ENCODE measurements at regions not wholly inside any gene's neighbourhood (a gene's known extent, or its start where the extent isn't known, plus 50 kb on each side); places are given as distances from the start of the nearest gene placed in this dataset.

- TF ChIP-seq POLR2A (IDR thresholded peaks at IDR 0.05) (no peak), CTCF (IDR thresholded peaks at IDR 0.05) (no peak)
Observed at GRCh38 chr5:158033076-158033475, 174.1 kb upstream of the CLINT1 start.

GRCh38 chr5:158032246-158032645 lies 173.3 kb upstream of the CLINT1 start:
- intact Hi-C loops (cut with DNase I), result no loop called here
- no peak for TF ChIP-seq POLR2A (IDR thresholded peaks at IDR 0.05)
- TF ChIP-seq CTCF (IDR thresholded peaks at IDR 0.05), result no peak
- 72 to 83% methylated on average over 1 of the region's 1 CpG for WGBS, 2 donors

More at GRCh38 chr5:158033076-158033475, 174.1 kb upstream of the CLINT1 start:
- intact Hi-C loops (cut with DNase I), result no loop called here
- H3K27me3 ChIP-seq, result no peaks in the 10 kb centered on the region
- no peaks in the 10 kb centered on the region for H3K36me3 ChIP-seq
- peaks cover 0 to under 1% (median 0%) of the 10 kb centered on the region in 3 donors for H3K4me1 ChIP-seq
- peaks cover 0 to 15% (median 8%) of the 10 kb centered on the region in 3 donors for H3K9me3 ChIP-seq
- DNase-seq, result no peak
- WGBS, 2 donors, result 61 to 64% methylated on average over 5 of the region's 5 CpGs
- H3K4me3 ChIP-seq, result no peak overlapping the region
- H3K27ac ChIP-seq, result no peak overlapping the region

GRCh38 chr5:158027806-158028775 lies 169.1 kb upstream of the CLINT1 start:
- H3K27ac ChIP-seq, result no peak overlapping the region
- no peak overlapping the region for H3K4me3 ChIP-seq
- DNase-seq, result no peak
- no peaks in the 10 kb centered on the region for H3K36me3 ChIP-seq
- no peaks in the 10 kb centered on the region for H3K27me3 ChIP-seq
- intact Hi-C loops (cut with DNase I), result no loop called here
- H3K4me1 ChIP-seq, result peaks cover 0 to 6% (median 3%) of the 10 kb centered on the region in 3 donors
- H3K9me3 ChIP-seq, result no peaks in the 10 kb centered on the region
- WGBS, 2 donors, result 45 to 72% methylated on average over 5 of the region's 5 CpGs
- TF ChIP-seq POLR2A (IDR thresholded peaks at IDR 0.05) (no peak), CTCF (IDR thresholded peaks at IDR 0.05) (no peak)

More at GRCh38 chr5:158032246-158032645, 173.3 kb upstream of the CLINT1 start:
- Histone ChIP-seq H3K4me1 (peaks cover 0 to 6% (median 0%) of the 10 kb centered on the region in 3 donors), H3K27me3 (no peaks in the 10 kb centered on the region), H3K9me3 (peaks cover 0 to 15% (median 8%) of the 10 kb centered on the region in 3 donors), H3K36me3 (no peaks in the 10 kb centered on the region), H3K4me3 (no peak overlapping the region), H3K27ac (no peak overlapping the region)
- DNase-seq, result no peak

GRCh38 chr5:158026304-158027031 lies 167.5 kb upstream of the CLINT1 start:
- WGBS, 2 donors, result 55 to 70% methylated on average over 7 of the region's 7 CpGs
- Histone ChIP-seq H3K9me3 (no peaks in the 10 kb centered on the region), H3K27me3 (no peaks in the 10 kb centered on the region), H3K36me3 (no peaks in the 10 kb centered on the region), H3K4me3 (no peak overlapping the region), H3K4me1 (peaks cover 0 to 6% (median 3%) of the 10 kb centered on the region in 3 donors), H3K27ac (peak overlapping the region in 1 of 4 donors; percentile 31)
- no peak for DNase-seq
- TF ChIP-seq CTCF (IDR thresholded peaks at IDR 0.05), result no peak
- TF ChIP-seq POLR2A (IDR thresholded peaks at IDR 0.05), result no peak
- intact Hi-C loops (cut with DNase I), result no loop called here

GRCh38 chr5:158023266-158023665 lies 164.3 kb upstream of the CLINT1 start:
- TF ChIP-seq POLR2A (IDR thresholded peaks at IDR 0.05), result no peak
- no peak for TF ChIP-seq CTCF (IDR thresholded peaks at IDR 0.05)
- 30 to 39% methylated on average over 7 of the region's 7 CpGs for WGBS, 2 donors
- DNase-seq, result no peak
- no peak overlapping the region for H3K4me3 ChIP-seq
- H3K27ac ChIP-seq, result no peak overlapping the region
- intact Hi-C loops (cut with DNase I), result no loop called here
- no peaks in the 10 kb centered on the region for H3K27me3 ChIP-seq
- peaks cover 0 to 6% (median 3%) of the 10 kb centered on the region in 3 donors for H3K4me1 ChIP-seq
- H3K9me3 ChIP-seq, result no peaks in the 10 kb centered on the region
- no peaks in the 10 kb centered on the region for H3K36me3 ChIP-seq
